ENCODE measurements at regions not wholly inside any gene's neighbourhood (a gene's known extent, or its start where the extent isn't known, plus 50 kb on each side); places are given as distances from the start of the nearest gene placed in this dataset.

GRCh38 chr1:196152975-196153374, 455.3 kb downstream of the KCNT2 start:
- Histone ChIP-seq H3K27ac (ENCODE audit: insufficient read depth, low read depth, low read length) (no peak overlapping the region), H2AFZ (ENCODE audit: low read depth, low read length) (no peak overlapping the region), H3K4me3 (replicated peaks in 1 of 3; ENCODE audit: insufficient read depth in 1 of 3, low read depth in 1 of 3, low read length in 3 of 3) (no peak overlapping the region), H3K9me3 (replicated peaks; ENCODE audit: control insufficient read depth, insufficient read depth, low read length) (no peaks in the 10 kb centered on the region), H4K20me1 (replicated peaks; ENCODE audit: control insufficient read depth, extremely low read depth, insufficient read depth, low read length) (no peaks in the 10 kb centered on the region), H3K4me2 (ENCODE audit: insufficient read depth, low read length) (no peak overlapping the region), H3K9ac (replicated peaks; ENCODE audit: extremely low read depth, insufficient read depth, low read length) (no peak overlapping the region), H3K4me1 (ENCODE audit: control insufficient read depth, extremely low read depth, insufficient read depth, low read length) (no peaks in the 10 kb centered on the region), H3K27me3 (ENCODE audit: control insufficient read depth in 2 of 2, insufficient read depth in 2 of 2, low read length in 2 of 2) (no peaks in the 10 kb centered on the region), H3K9me1 (replicated peaks; ENCODE audit: control insufficient read depth, extremely low read depth, insufficient read depth, low read length) (no peaks in the 10 kb centered on the region), H3K79me2 (ENCODE audit: control insufficient read depth, insufficient read depth, low read length) (no peaks in the 10 kb centered on the region), H3K36me3 (ENCODE audit: control insufficient read depth in 2 of 2, extremely low read depth in 1 of 2, insufficient read depth in 2 of 2, low read length in 2 of 2) (no peaks in the 10 kb centered on the region)
- no peak for DNase-seq (ENCODE audit: low read depth, low spot score)
- no peak for TF ChIP-seq FOS (IDR thresholded peaks at IDR 0.05; ENCODE audit: borderline replicate concordance, insufficient read depth, low read length)
- FAIRE-seq = no peak
- intact Hi-C loops (cut with micrococcal nuclease) = no loop called here
- no TSS peak for BruUV-seq (replicated peaks)
- dilution Hi-C loops (cut with MboI; ENCODE audit: extremely low pct_ligation_motif_present, low sequenced_read_pairs) = no loop called here
- ChIA-PET POLR2A (no interaction called here), CTCF (no interaction called here)

DNA sequence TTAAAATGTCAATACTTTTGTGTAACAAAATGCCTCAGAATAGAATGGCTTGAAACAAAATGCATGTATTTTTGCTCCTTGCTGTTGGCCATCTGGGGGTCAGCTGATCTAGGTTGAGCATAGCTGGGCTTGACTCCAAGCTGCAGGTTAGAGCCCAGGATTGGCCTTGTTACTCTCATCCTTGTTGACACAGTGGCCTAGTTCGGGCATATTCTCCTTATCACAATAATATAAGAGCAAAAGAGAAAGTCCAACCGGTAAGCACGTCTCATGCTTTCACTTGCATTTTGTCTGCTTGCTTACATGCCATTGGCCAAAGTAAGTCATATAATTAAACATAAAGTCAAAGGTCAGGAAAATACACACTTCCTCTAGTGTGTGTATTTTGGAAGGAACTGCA, 456.2 kb downstream of the KCNT2 start:
- no peaks in the 10 kb centered on the region for H3K9me3 ChIP-seq (replicated peaks; ENCODE audit: control insufficient read depth, insufficient read depth, low read length)
- BruUV-seq (replicated peaks) = no TSS peak
- intact Hi-C loops (cut with micrococcal nuclease) (no loop called here), dilution Hi-C loops (cut with MboI; ENCODE audit: extremely low pct_ligation_motif_present, low sequenced_read_pairs) (no loop called here)
- H3K27ac ChIP-seq (ENCODE audit: insufficient read depth, low read depth, low read length) = no peak overlapping the region
- H3K27me3 ChIP-seq (ENCODE audit: control insufficient read depth in 2 of 2, insufficient read depth in 2 of 2, low read length in 2 of 2) = no peaks in the 10 kb centered on the region
- H4K20me1 ChIP-seq (replicated peaks; ENCODE audit: control insufficient read depth, extremely low read depth, insufficient read depth, low read length) = no peaks in the 10 kb centered on the region
- DNase-seq (ENCODE audit: low read depth, low spot score) = peak; percentile 31
- CTCF ChIA-PET = interaction anchor here (0.5 to 1.2 kb wide), 3 partner anchors 29 to 509 kb away, joined by 3 to 5 read pairs (median 5); no protein-coding TSS in a partner anchor
- no peak overlapping the region for H3K9ac ChIP-seq (replicated peaks; ENCODE audit: extremely low read depth, insufficient read depth, low read length)
- TF ChIP-seq POLR2A (IDR thresholded peaks at IDR 0.05; ENCODE audit: low read depth, low read length) (no peak), MAX (IDR thresholded peaks at IDR 0.05; ENCODE audit: insufficient read depth, insufficient read length) (no peak), POLR2AphosphoS5 (IDR thresholded peaks at IDR 0.05; ENCODE audit: insufficient read depth, low read depth, low read length) (no peak), JUN (IDR thresholded peaks at IDR 0.05; ENCODE audit: borderline replicate concordance, insufficient read depth, insufficient read length, low read depth) (no peak), MYC (IDR thresholded peaks at IDR 0.05; ENCODE audit: low read depth, low read length) (no peak), GATA2 (IDR thresholded peaks at IDR 0.05; ENCODE audit: insufficient read depth, insufficient read length, low read depth, low read length) (no peak), FOS (IDR thresholded peaks at IDR 0.05; ENCODE audit: borderline replicate concordance, insufficient read depth, low read length) (no peak), EZH2 (IDR thresholded peaks at IDR 0.05; ENCODE audit: borderline replicate concordance, low read depth, low read length, severe bottlenecking) (no peak), CTCF (IDR thresholded peaks at IDR 0.05; ENCODE audit: extremely low read depth in 1 of 2, insufficient read depth in 1 of 2, low read depth in 1 of 2, low read length in 2 of 2) (no peak)
- no peaks in the 10 kb centered on the region for H3K79me2 ChIP-seq (ENCODE audit: control insufficient read depth, insufficient read depth, low read length)
- POLR2A ChIA-PET = no interaction called here
- FAIRE-seq = no peak
- peak overlapping the region; percentile 3 for H2AFZ ChIP-seq (ENCODE audit: low read depth, low read length)
- no peaks in the 10 kb centered on the region for H3K9me1 ChIP-seq (replicated peaks; ENCODE audit: control insufficient read depth, extremely low read depth, insufficient read depth, low read length)
- H3K4me2 ChIP-seq (ENCODE audit: insufficient read depth, low read length) = peak overlapping the region; percentile 17
- H3K4me1 ChIP-seq (ENCODE audit: control insufficient read depth, extremely low read depth, insufficient read depth, low read length) = no peaks in the 10 kb centered on the region
- H3K4me3 ChIP-seq (replicated peaks in 1 of 3; ENCODE audit: insufficient read depth in 1 of 3, low read depth in 1 of 3, low read length in 3 of 3) = no peak overlapping the region
- H3K36me3 ChIP-seq (ENCODE audit: control insufficient read depth in 2 of 2, extremely low read depth in 1 of 2, insufficient read depth in 2 of 2, low read length in 2 of 2) = no peaks in the 10 kb centered on the region
